DMS79 (cell line): ENCODE measurements at regions not wholly inside any gene's neighbourhood (a gene's known extent, or its start where the extent isn't known, plus 50 kb on each side); places are given as distances from the start of the nearest gene placed in this dataset.

ENCODE experiments used
- DNase-seq: peaks from one replicate; lab custom pipeline; 2025; lab: John Stamatoyannopoulos, UW

GRCh38 chr10:81021428-81022129, 483.9 kb downstream of the SH2D4B start:
- no peak for DNase-seq

DNA sequence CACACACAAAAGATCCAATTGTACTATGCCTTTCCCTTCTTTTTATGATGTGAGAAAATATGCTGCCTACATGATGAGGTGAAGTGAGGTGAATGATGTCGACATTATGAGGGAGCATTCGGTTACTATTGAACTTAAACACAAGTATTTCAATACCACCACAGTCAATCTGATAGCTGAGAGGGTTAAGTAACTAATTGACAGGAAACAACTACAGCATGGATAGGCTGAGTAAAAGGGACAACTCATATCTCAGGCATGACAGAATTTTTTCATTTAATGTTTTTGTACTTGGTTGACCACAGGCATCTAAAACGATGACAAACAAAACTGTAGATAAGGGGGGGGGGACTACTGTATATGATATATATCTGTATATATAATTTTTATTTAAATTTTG, 488.9 kb downstream of the SH2D4B start:
- DNase-seq = no peak

DNA sequence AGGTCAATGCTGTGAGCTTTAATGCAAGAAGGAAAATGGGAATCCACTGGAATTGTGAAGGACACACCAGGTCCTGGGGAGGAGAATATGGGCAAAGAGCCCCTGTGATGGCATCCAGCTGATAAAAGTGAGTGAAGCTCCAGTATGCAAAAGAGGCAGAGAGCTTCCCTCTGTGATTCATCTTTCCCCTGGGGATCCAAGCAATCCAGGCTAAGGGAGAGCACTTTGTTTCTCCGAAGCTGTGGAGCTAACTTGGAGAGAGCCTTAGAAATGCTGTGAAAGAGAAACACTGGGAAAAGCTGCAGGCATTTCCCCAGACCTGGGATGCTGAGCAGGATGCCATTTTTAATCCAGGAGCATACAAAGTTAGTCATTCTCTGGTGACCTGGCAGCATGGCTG, 489.5 kb downstream of the SH2D4B start:
- DNase-seq = no peak

- DNase-seq = no peak
These were observed 490.0 kb downstream of the SH2D4B start for GRCh38 chr10:81027706-81028105.

DNA sequence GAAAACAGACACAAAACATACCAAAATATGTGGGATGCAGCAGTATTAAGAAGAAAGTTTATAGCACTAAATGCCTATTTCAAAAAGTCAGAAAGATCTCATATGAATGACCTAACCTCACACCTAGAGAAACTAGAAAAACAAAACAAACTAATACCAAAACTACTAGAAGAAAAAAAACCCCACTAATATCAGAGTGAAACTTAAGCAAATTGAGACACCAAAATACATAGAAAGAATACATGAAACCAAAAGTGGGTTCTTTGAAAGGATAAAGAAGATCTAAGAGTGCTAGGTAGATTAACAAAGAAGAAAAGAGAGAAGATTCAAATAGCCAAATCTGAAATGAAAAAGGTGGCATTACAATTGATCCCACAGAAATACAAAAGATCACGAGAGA, 494.1 kb downstream of the SH2D4B start:
- no peak for DNase-seq

- DNase-seq = no peak
These were observed 496.7 kb downstream of the SH2D4B start for GRCh38 chr10:81034383-81034782.

GRCh38 chr10:81036257-81036656, 498.6 kb downstream of the SH2D4B start:
- DNase-seq = no peak

- no peak for DNase-seq
These were observed 502.3 kb downstream of the SH2D4B start for GRCh38 chr10:81040031-81040430.

DNA sequence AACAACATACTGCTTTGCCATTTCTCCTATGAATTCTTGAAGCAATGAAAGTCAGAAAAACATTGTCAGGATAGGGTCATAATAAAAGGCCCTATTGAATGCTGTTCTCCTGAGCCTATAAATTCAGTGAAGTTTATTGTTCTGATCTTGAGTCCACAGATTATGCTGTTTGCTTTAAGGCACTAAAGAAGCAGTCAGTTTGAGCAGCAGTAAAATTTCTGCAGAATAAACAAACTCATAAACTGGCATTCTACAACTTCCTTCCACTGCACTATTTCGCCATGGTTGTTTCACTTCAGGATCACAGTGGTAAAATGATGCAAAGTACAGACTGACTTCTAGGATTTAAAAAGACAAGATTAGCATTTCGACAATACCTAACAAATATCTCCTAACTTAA, 503.2 kb downstream of the SH2D4B start:
- DNase-seq = no peak

- no peak for DNase-seq
These were observed 504.9 kb downstream of the SH2D4B start for GRCh38 chr10:81042647-81043046.

GRCh38 chr10:81065474-81065873, 527.8 kb downstream of the SH2D4B start:
- DNase-seq = no peak

DNA sequence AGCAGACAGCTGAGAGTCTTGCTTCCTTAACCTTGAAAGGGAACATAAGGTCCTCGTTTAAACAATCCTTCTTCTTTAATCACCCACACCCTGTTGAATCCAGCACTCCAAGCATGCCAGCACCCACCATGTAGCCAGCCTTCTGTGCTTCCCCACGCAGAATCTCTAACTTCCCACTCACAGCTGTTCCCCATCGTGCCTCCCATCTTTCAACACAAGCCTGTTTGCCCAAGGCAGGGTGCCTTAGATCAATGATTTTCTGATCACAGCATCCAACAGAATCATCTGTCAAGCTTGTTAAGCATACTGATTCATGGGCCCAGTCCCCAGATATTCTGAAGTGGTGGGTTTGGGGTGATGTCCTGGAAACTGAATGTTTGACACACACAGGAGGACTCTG, 530.8 kb downstream of the SH2D4B start:
- DNase-seq = no peak

DNA sequence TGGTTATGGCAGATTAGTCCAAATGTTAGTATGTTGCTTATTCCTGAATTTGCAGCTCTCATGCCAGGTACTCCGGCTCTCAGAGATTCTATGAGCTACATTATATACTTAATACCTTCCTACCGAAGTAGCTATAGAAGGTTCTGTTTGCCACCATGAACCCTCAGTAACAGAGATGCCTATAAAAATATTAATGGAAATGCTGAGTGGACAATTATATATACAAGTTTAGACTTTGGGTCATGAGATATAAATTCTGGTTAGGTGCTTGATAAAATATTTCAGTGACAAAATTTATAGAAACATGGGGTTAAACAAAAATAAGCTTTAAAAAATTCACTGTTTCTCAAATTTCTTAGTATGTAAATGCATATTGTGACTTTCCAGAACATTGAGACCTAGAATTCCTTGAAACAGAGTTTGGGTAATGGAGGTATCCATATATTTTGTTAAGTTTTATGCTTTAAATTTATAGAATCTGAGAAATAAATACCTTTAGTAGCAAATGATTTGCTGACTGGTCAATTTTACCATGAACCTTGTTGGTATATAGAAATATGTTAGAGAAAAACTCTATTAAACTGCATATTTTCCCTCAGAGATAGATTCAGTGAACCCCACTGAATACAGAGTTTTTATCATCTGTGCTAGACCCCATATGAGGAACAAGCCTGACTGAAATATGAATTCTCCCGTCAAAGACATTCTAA, 533.5 kb downstream of the SH2D4B start:
- DNase-seq = no peak

DNA sequence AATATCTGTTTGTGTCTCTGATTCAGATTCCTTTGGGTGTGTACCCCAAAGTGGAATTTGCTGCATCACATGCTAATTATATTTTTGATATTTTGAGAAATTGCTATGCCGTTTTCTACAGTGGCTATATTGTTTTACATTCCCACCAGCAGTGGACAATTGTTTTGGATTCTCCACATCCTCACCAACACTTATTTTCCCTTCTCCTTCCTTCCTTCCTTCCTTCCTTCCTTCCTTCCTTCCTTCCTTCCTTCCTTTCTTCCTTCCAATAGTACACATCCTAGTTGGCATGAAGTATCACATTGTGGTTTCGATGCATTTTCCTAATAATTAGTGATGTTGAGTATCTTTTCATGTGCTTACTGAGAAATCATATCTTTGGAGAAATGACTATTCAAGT, 535.5 kb downstream of the SH2D4B start:
- DNase-seq = no peak

DNA sequence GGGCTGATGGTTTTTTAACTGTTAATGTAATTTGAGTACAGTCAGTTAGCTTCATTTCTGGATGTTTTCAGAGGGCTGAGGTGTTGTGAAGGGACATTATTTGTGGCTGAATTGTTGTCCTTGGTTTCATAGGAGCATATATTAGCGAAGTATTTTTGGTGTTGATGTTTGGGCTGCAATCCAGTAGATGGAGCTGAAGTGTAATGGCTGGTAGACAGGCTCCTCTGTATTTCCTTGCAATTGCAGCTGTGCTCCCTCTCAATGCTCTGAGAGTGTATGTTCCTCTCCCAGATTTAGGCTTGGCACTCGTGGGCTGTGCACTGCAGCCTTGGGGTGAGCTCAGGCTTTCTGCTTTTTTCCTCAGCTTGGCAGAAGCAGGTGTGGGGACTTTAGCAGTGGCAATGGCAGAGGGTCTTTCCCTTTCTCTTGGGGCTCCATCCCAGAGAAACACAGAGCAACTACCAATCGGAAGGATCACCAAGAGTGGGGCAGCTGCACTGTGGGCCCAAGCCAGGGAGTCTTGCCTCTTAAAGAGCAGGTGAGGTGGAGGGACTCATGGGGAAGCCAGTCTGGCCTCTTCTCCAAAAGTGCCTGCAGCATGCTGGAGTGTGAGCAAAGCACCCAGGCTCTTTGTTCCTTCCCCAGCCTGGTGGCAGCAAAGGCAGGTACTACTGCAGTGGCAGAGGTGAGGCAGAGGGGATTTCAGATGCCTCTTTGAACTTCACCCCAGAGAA, 544.4 kb downstream of the SH2D4B start:
- no peak for DNase-seq

DNA sequence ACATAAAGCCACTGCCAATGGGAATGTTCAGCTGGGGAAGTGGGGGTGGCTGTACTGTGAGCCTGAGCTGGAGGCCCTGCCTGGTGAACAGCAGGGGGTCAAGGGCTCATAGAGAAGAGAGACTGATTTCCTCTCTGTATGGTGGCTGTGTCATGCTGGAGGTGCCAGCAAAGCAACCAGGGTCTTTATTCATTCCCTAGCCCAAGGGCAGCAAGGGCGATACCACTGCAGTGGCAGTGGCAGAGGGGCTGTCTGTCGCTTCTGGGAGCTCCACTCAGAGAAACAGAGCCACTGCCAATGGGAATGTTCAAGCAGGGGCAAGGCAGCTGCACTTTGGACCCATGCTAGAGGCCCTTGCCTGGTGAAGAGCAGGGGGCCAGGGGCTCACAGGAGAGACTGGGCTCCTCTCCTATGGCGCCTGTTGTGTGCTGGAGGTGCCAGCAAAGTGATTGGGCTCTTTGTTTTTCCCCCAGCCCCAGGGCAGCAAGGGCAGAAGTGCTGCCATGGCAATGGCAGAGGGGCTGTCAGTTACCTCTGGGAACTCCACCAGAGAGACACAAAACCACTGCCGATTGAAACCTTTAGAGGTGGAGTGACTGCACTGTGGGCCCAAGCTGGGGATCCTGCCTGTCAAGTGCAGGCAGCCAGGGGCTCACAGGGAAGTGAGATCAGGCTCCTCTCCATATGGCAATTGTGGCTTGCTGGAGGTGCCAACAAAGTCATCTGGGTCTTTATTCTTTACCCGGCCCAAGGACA, 545.1 kb downstream of the SH2D4B start:
- no peak for DNase-seq

DNA sequence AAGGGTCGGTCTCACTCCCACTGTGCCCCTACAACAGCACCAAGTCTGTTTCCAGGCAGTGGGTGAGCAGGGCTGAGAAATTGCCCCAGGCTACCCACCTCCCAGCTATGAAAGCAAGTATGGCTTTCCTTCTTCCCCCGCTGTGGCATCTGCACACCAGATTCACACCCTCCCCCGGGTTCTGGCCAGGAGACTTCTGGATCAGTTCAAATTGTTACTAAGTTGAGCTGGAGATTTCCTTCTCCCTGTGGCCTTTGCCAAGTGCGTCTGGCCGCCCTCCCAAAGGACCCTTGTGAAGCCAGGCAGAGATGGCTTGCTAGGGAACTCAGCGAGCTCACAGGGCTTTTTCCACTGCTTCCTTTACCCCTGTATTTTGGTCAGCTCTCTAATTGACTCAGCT, 555.4 kb downstream of the SH2D4B start:
- DNase-seq = no peak

- DNase-seq = no peak
These were observed 557.5 kb downstream of the SH2D4B start for GRCh38 chr10:81095238-81095637.

- DNase-seq = no peak
These were observed 558.9 kb downstream of the SH2D4B start for GRCh38 chr10:81096558-81096957.

DNA sequence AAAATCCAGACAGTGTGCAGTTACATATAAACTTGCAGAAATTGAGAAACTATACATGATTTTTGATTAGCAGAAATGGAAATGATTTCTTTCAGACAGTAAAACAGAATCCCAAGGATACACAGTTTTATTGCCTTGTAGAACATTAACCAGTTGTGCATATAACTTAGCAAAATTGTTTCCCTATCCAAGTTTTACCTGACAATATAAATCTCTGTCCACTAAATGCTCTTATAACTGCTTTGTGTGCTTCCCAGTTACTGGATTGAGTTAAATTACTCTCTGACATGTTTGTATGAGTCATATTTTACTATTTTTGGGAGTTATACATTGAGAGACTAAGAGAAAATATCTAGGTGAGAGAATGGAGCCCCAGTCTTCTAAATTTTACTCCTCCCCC, 563.4 kb downstream of the SH2D4B start:
- no peak for DNase-seq

DNA sequence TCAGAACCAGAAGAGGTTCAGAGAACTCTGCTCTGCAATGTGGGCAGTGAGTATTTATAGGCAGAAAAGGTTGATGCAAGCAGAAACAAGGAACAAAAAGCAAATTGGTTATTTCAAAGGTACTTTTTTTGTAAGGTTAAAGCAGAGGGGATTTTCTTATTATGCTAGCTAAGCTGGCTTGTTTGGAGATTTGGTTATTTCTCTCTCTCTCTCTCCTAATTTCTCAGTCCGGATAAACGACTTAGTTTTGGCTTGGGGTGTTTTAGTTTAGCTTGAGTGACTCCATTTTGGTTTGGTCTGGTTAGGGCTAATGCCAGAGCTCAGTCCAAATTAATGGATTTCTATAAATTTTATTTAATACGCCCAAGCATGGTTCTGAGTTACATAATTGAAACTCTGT, 566.8 kb downstream of the SH2D4B start:
- no peak for DNase-seq

- no peak for DNase-seq
These were observed 571.0 kb downstream of the SH2D4B start for GRCh38 chr10:81108516-81109199.
